GM12891 (cell line): ENCODE measurements at regions not wholly inside any gene's neighbourhood (a gene's known extent, or its start where the extent isn't known, plus 50 kb on each side); places are given as distances from the start of the nearest gene placed in this dataset.

Source experiments
- DNase-seq: peaks from one replicate; pipeline ENCODE4 v3.0.0; 2011; ENCODE audit warnings: low spot score; ENCODE audit not compliant: insufficient read length
- FAIRE-seq: peaks from 2 replicates; lab custom pipeline; 2011; peaks lifted over from hg19 to GRCh38; lab: Jason Lieb, UNC
- PAX5 ChIP-seq: IDR thresholded peaks from 2 replicates; pipeline ENCODE4 v1.6.1; 2011; ENCODE audit warnings: low read length, moderate library complexity, mild to moderate bottlenecking; ENCODE audit not compliant: insufficient read depth, severe bottlenecking
- POLR2A ChIP-seq: IDR thresholded peaks from 2 replicates; pipeline ENCODE4 v1.6.1; 2011; ENCODE audit warnings: low read depth, low read length, control low read depth
- POLR2AphosphoS5 ChIP-seq: IDR thresholded peaks from 2 replicates; pipeline ENCODE4 v1.6.1; 2011; ENCODE audit warnings: low read depth, low read length, control low read depth
- POU2F2 ChIP-seq: IDR thresholded peaks from 2 replicates; pipeline ENCODE4 v1.6.1; 2011; ENCODE audit warnings: low read depth, mild to moderate bottlenecking, control low read depth, low read length, moderate library complexity
- SPI1 ChIP-seq: IDR thresholded peaks from 2 replicates; pipeline ENCODE4 v1.6.1; 2011; ENCODE audit warnings: low read depth, low read length, control low read depth
- TAF1 ChIP-seq: IDR thresholded peaks from 2 replicates; pipeline ENCODE4 v1.6.1; 2011; ENCODE audit warnings: low read depth, low read length, control low read depth

DNA sequence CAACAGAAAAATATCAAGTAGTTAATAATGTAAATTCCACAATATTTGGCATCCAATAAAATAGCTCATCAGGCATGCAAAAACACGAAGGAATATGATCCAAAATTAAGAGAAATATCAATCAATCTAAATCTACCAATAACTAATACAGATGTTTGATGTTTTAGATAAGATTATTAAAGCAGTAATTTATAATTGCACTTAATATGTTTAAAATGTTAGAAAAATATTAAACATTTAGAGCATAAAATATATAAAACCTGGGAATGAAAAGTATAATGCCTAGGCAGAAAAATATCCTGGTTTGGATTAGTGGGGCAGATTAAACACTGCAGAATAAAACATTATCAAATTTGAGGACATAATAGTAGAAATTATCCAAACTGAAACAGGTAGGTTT lies 879.9 kb downstream of the FAM181B start:
- FAIRE-seq = no peak
- TF ChIP-seq TAF1 = no peak
- no peak for TF ChIP-seq PAX5
- no peak for TF ChIP-seq POLR2A
- no peak for TF ChIP-seq POLR2AphosphoS5
- TF ChIP-seq SPI1 = no peak
- no peak for TF ChIP-seq POU2F2
- no peak for DNase-seq

DNA sequence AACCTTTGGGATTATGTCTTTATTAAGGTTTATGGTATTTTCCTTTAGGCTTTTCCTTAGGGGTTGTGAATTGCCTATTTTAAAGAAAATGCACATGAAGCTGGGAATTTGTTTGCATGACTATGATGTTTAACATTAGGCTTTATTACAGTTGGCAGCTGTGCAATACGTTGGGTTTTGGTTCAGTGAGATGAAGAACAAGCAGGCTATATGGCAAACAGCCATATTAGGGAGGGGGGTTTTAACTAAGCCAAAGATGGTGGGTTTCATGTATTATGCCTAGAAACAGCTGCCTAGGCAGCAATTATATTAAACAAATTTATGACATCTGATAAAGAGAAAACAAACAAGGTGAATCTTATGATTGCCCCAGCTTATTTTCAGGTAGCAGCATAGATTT lies 880.8 kb downstream of the FAM181B start:
- FAIRE-seq = no peak
- TF ChIP-seq TAF1 (no peak), POLR2AphosphoS5 (no peak), SPI1 (no peak), POU2F2 (no peak), POLR2A (no peak), PAX5 (no peak)
- DNase-seq = no peak

DNA sequence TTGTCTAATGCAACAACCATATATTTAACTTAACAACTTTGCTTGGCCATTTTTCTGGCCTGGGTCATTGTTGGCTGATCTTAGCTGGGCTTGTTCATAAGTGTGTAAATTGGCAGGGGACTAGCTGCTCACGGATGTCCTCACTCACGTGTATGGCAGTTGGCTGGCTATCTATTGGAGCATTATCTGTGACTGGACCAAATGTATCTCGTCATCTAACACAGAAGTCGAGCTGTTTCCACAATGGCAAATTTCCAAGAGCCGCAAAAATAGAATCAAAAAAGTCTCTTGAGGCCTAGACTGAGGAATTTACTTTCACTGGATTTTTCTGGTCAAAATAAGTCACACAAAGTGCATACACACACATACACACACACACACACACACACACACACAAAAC lies 893.3 kb downstream of the FAM181B start:
- DNase-seq (no peak), FAIRE-seq (no peak)
- TF ChIP-seq PAX5 (no peak), SPI1 (no peak), POLR2AphosphoS5 (no peak), TAF1 (no peak), POLR2A (no peak), POU2F2 (no peak)

DNA sequence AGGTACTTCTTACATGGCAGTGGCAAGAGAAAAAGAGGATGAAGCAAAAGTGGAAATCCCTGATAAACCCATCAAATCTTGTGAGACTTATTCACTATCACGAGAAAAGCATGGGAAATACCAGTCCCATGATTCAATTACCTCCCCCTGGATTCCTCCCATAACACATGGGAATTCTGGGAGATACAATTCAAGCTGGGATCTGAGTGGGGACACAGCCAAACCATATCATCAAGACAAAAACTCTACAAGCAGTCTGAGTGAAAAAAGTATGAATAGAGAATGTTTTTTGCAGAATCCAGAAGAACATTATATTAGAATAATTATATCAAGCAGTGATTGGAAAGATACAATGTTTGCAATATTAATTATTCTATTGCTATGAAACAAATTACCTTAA lies 893.7 kb downstream of the FAM181B start:
- no peak for DNase-seq
- no peak for TF ChIP-seq POU2F2
- no peak for TF ChIP-seq PAX5
- no peak for TF ChIP-seq POLR2A
- TF ChIP-seq POLR2AphosphoS5 = no peak
- no peak for TF ChIP-seq SPI1
- TF ChIP-seq TAF1 = no peak
- FAIRE-seq = no peak

DNA sequence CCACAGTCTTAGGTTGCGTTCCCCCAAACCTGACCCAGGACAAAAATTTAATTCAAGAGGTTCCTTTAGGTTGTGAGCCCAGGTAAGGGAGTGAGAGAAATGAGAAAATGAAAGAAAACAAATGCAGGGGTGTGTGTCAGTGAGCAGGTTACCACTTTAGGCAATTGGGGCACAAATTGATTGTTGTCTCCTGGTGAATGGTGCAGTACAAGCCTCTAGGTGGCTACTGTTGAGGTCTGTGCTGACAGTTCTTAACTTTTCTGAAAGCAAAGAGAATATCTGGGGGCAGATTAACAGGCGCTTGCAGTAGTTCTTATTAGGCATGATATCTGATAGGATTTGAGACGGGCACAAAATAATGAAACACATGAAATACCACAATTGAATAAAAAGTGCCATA lies 894.6 kb downstream of the FAM181B start:
- DNase-seq = no peak
- no peak for TF ChIP-seq POU2F2
- TF ChIP-seq TAF1 = no peak
- no peak for TF ChIP-seq SPI1
- TF ChIP-seq PAX5 = no peak
- no peak for TF ChIP-seq POLR2AphosphoS5
- no peak for FAIRE-seq

DNA sequence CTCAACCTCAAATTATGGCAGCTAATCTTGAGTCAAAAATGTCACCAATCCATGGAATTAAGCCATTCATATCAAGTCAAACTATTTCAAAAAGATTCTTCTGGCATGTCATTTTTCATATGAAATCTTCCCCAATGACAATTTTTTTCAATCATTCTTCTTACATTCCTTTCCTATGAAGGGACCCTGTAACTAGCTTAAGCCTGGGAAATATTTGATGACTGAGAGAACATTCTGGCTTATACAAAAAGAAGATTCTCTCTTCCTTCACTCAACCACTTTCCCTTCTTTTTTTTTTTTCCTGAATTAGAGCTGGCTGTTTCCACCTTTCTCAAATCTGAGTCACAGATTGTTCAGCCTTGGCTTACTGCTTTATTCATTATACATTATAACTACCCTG lies 903.7 kb downstream of the FAM181B start:
- no peak for FAIRE-seq
- no peak for DNase-seq
- TF ChIP-seq TAF1 (no peak), POLR2A (no peak), POLR2AphosphoS5 (no peak), PAX5 (no peak), SPI1 (no peak), POU2F2 (no peak)

DNA sequence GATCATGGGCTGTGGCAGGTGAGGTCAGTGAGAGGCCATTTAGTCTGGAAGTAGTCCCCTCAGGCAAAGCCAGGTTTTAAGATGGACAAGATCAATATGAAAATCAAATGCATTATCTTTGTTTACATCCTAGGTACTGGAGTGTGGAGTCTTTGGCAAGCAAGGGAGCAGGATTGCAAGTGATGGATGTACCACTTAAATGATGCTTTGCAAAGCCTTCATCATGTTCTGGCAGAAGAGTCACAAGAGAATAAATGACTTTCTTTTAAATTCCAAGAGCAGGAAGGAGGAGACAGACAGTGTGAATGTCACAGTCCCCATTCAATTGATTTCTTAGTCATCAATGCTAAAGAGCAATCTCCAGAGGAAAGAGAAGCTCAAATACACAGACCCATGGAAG lies 908.3 kb downstream of the FAM181B start:
- FAIRE-seq (no peak), DNase-seq (no peak)
- TF ChIP-seq PAX5 = no peak
- no peak for TF ChIP-seq POLR2A
- no peak for TF ChIP-seq SPI1

DNA sequence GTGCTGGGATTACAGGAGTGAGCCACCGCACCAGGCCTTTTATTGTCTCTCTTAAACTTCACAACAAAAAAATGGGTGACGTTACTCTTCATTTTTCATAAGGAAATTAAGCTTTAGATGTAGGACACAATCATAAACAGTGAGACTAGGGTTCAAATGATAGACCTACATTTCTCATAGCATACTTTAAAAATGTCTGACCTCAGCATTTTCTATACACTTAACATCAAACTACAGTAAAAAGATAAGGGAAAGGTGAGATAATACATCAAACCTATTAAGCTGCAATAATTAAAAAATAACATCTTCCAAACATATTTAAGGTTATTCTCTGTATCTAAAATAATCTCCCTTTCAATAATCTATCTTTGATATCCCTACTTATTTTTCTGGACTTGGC lies 914.2 kb downstream of the FAM181B start:
- TF ChIP-seq POU2F2 = no peak
- no peak for TF ChIP-seq SPI1
- no peak for TF ChIP-seq TAF1
- TF ChIP-seq PAX5 = no peak
- TF ChIP-seq POLR2A = no peak
- TF ChIP-seq POLR2AphosphoS5 = no peak
- no peak for DNase-seq
- FAIRE-seq = no peak

DNA sequence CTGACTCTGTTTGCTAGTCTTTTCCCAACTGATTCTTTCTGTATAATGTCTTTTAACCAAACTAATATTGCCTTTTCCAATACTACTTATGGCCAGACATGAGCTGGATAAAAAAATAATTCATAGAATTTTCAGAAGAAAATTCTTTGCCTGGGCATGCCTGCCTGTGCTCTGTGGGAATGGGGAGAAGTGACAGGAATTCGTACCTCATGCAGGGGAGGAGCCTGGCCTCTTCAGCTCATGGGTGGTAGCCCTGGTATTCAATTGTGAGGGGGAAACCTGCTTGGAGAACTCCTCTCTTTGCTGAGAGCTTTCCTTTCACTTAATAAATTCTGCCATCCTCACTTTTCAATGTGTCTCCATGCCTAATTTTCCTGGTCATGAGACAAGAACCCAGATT lies 928.8 kb downstream of the FAM181B start:
- FAIRE-seq (no peak), DNase-seq (no peak)
- TF ChIP-seq POLR2AphosphoS5 (no peak), SPI1 (no peak), PAX5 (no peak), TAF1 (no peak)

DNA sequence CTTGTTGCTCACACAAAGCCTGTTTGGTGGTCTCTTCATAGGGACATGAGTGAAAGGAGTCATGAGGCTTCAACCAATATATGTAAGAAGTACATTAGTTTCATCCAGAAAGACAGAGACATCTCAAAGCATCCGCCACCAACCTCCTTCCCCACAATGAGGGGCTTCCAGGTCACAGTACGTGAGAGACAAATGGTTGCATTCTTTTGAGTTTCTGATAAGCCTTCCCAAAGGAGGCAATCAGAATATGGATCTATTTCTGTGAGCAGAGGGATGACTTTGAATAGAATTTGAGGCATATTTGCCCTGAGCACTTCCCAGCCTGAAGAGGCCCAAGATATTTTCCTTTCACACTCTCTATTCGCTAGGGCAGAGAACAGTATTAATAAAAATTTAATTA lies 931.1 kb downstream of the FAM181B start:
- FAIRE-seq (no peak), DNase-seq (no peak)
- TF ChIP-seq POU2F2 (no peak), POLR2AphosphoS5 (no peak), TAF1 (no peak), SPI1 (no peak), POLR2A (no peak), PAX5 (no peak)

DNA sequence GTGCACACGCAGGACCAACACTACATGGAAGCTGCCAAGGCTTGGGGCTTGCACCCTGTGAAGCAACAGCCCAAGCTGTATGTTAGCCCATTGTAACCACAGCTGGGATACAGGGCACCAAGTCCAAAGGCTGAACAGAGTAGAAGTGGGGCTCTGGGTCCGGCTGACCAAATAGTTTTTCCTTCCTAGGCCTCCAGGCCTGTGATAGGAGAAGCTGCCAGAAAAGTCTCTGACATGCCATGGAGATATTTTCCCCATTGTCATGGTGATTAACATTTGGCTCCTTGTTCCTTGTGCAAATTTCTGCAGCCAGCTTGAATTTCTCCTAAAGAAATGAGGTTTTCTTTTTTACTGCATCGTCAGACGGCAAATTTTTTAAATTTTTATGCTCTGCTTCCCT lies 941.2 kb downstream of the FAM181B start:
- TF ChIP-seq POLR2AphosphoS5 (no peak), SPI1 (no peak), POU2F2 (no peak), POLR2A (no peak), PAX5 (no peak), TAF1 (no peak)
- FAIRE-seq (no peak), DNase-seq (no peak)
